ENCODE measurements at regions not wholly inside any gene's neighbourhood (a gene's known extent, or its start where the extent isn't known, plus 50 kb on each side); places are given as distances from the start of the nearest gene placed in this dataset.

DNA sequence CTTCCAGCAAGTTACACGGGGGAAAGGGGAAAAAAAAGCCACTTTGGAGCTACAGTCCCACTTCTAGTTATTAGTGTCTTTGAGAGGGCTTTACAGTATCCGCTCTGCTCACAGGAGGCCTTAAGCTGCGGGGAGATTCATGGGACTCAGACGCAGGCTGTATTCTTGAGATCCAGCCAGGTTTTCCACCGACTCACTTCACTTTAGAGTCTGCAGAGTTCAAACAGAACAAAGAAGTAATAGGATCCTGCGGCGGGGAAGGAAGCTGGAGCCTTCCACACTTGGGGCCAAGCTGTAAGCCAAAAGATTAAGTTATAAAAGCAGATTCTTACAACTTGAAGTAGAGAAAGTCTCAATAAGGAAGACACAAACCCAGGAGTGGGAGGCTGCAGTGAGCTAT, 60.2 kb upstream of the FAM174B start:
- no peak overlapping the region for H3K56ac ChIP-seq (ENCODE audit: extremely low read depth, insufficient read depth, low read length)
- no peak overlapping the region for H4K91ac ChIP-seq (ENCODE audit: insufficient read depth, low read depth, low read length)
- peak; percentile 37 for DNase-seq
- no peak overlapping the region for H3K4me3 ChIP-seq (ENCODE audit: insufficient read depth, low read depth, low read length)
- H4K5ac ChIP-seq (ENCODE audit: low read depth, low read length), result no peak overlapping the region
- no peak overlapping the region for H3K27ac ChIP-seq (ENCODE audit: insufficient read depth, low read length)
- H3K14ac ChIP-seq (replicated peaks; ENCODE audit: low read depth, low read length), result no peak overlapping the region
- no peaks in the 10 kb centered on the region for H4K20me1 ChIP-seq (ENCODE audit: insufficient read depth, low read length)
- H2BK120ac ChIP-seq (ENCODE audit: low read depth, low read length), result no peak overlapping the region
- no peak overlapping the region for H2BK5ac ChIP-seq (ENCODE audit: low read depth, low read length, poor library complexity, severe bottlenecking)
- no peaks in the 10 kb centered on the region; the same call in 1 of the 2 replicates for H3K4me1 ChIP-seq (ENCODE audit: control insufficient read depth, insufficient read depth, low read length)
- H3K23ac ChIP-seq (ENCODE audit: low read depth, low read length), result no peak overlapping the region
- no peaks in the 10 kb centered on the region for H3K79me1 ChIP-seq (ENCODE audit: low read depth in 1 of 2, low read length in 2 of 2)
- intact Hi-C loops (cut with micrococcal nuclease), result loop anchor here (1.0 to 10.0 kb wide), 3 partner anchors 101 to 1011 kb away; no protein-coding TSS in a partner anchor
- no peak for ATAC-seq (ENCODE audit: low read depth)
- no TSS peak for BruUV-seq (replicated peaks)
- H3K36me3 ChIP-seq (ENCODE audit: control insufficient read depth, insufficient read depth, low read length), result no peaks in the 10 kb centered on the region
- H2AFZ ChIP-seq (replicated peaks; ENCODE audit: low read length, poor library complexity), result no peak overlapping the region
- H2AK5ac ChIP-seq (ENCODE audit: low read depth, low read length), result no peak overlapping the region
- H3K9me1 ChIP-seq (ENCODE audit: insufficient read depth, low read length), result no peaks in the 10 kb centered on the region
- CTCF ChIA-PET, result interaction anchor here (1.5 to 1.9 kb wide), 2 partner anchors 194 to 617 kb away, joined by 3 to 4 read pairs; no protein-coding TSS in a partner anchor
- in situ Hi-C loops (cut with MboI; ENCODE audit: low sequenced_read_pairs), result loop anchor here (5.0 to 25.0 kb wide), 2 partner anchors 623 to 878 kb away; no protein-coding TSS in a partner anchor
- no peaks in the 10 kb centered on the region; the same call in 1 of the 2 replicates for H3K9me3 ChIP-seq (ENCODE audit: control insufficient read depth, insufficient read depth, low read length)
- dilution Hi-C loops (cut with HindIII; ENCODE audit: low sequenced_read_pairs, unreplicated experiment), result no loop called here
- no CpG with 5 or more reads among the region's 7 CpGs for WGBS, 2 experiments (ENCODE audit: extremely low coverage in 2 of 2, insufficient read length in 1 of 2)
- no peak overlapping the region for H3K9ac ChIP-seq (ENCODE audit: low read depth, low read length)
- H2BK20ac ChIP-seq (ENCODE audit: low read depth, low read length), result no peak overlapping the region
- TF ChIP-seq CHD1 (IDR thresholded peaks at IDR 0.05; ENCODE audit: low read depth, low read length), result no peak
- TF ChIP-seq BHLHE40 (IDR thresholded peaks at IDR 0.05; ENCODE audit: low read depth, low read length), result no peak
- TF ChIP-seq, protein P1, sequence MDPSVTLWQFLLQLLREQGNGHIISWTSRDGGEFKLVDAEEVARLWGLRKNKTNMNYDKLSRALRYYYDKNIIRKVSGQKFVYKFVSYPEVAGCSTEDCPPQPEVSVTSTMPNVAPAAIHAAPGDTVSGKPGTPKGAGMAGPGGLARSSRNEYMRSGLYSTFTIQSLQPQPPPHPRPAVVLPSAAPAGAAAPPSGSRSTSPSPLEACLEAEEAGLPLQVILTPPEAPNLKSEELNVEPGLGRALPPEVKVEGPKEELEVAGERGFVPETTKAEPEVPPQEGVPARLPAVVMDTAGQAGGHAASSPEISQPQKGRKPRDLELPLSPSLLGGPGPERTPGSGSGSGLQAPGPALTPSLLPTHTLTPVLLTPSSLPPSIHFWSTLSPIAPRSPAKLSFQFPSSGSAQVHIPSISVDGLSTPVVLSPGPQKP (IDR thresholded peaks at IDR 0.05; ENCODE audit: borderline replicate concordance, low read depth, low read length), result no peak
- TF ChIP-seq RFX5 (IDR thresholded peaks at IDR 0.05; ENCODE audit: low read depth, low read length), result no peak
- TF ChIP-seq RCOR1 (IDR thresholded peaks at IDR 0.05; ENCODE audit: insufficient replicate concordance, low read length), result no peak
- TF ChIP-seq POLR2A (IDR thresholded peaks at IDR 0.05; ENCODE audit: low read depth, low read length), result no peak
- TF ChIP-seq CEBPB (IDR thresholded peaks at IDR 0.05; ENCODE audit: low read depth, low read length), result no peak
- TF ChIP-seq, protein P2, sequence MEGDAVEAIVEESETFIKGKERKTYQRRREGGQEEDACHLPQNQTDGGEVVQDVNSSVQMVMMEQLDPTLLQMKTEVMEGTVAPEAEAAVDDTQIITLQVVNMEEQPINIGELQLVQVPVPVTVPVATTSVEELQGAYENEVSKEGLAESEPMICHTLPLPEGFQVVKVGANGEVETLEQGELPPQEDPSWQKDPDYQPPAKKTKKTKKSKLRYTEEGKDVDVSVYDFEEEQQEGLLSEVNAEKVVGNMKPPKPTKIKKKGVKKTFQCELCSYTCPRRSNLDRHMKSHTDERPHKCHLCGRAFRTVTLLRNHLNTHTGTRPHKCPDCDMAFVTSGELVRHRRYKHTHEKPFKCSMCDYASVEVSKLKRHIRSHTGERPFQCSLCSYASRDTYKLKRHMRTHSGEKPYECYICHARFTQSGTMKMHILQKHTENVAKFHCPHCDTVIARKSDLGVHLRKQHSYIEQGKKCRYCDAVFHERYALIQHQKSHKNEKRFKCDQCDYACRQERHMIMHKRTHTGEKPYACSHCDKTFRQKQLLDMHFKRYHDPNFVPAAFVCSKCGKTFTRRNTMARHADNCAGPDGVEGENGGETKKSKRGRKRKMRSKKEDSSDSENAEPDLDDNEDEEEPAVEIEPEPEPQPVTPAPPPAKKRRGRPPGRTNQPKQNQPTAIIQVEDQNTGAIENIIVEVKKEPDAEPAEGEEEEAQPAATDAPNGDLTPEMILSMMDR (conservative IDR thresholded peaks at IDR 0.05; ENCODE audit: low read depth, low read length), result no peak
- TF ChIP-seq MAZ (IDR thresholded peaks at IDR 0.05; ENCODE audit: borderline replicate concordance, low read depth, low read length), result no peak
- no peak for TF ChIP-seq MXI1 (IDR thresholded peaks at IDR 0.05; ENCODE audit: borderline replicate concordance, low read depth, low read length)
- no peak for TF ChIP-seq NFE2L2 (IDR thresholded peaks at IDR 0.05; ENCODE audit: low read depth, low read length)
- no peak for TF ChIP-seq SMC3 (IDR thresholded peaks at IDR 0.05; ENCODE audit: low read depth, low read length)
- no peak for TF ChIP-seq MAFK (IDR thresholded peaks at IDR 0.05; ENCODE audit: low read depth, low read length)
- no peaks in the 10 kb centered on the region; the same call in 1 of the 2 replicates for H3K27me3 ChIP-seq (ENCODE audit: control insufficient read depth, insufficient read depth, low read length)
- H3K4ac ChIP-seq (ENCODE audit: low read depth, low read length), result no peak overlapping the region
- no peak overlapping the region for H4K8ac ChIP-seq (ENCODE audit: low read depth in 2 of 2, low read length in 2 of 2)
- POLR2A ChIA-PET (ENCODE audit: unreplicated experiment), result interaction anchor here (0.6 kb wide), 1 partner anchor 8 kb away, joined by 3 read pairs; no protein-coding TSS in a partner anchor
- no peak overlapping the region for H3K18ac ChIP-seq (ENCODE audit: low read depth, low read length)
- no peak overlapping the region for H2AK9ac ChIP-seq (replicated peaks; ENCODE audit: low read depth, low read length, poor library complexity)
- H3K4me2 ChIP-seq (ENCODE audit: low read depth, low read length), result no peak overlapping the region
- H2BK15ac ChIP-seq (ENCODE audit: low read depth, low read length), result no peak overlapping the region
